HEK293 (cell line): ENCODE measurements at regions not wholly inside any gene's neighbourhood (a gene's known extent, or its start where the extent isn't known, plus 50 kb on each side); places are given as distances from the start of the nearest gene placed in this dataset.

ENCODE experiments used
- CTCF ChIA-PET: fragments of 350-600 bp; formaldehyde crosslinking; extraction: SDS; loops from one replicate; lab custom pipeline; 2021; ENCODE audit warnings: antibody characterized with exemption; lab: Yijun Ruan, JAX
- POLR2A ChIA-PET: fragments of 300-600 bp; formaldehyde crosslinking; extraction: SDS; loops from one replicate; lab custom pipeline; 2020; ENCODE audit warnings: antibody characterized with exemption, inconsistent platforms; lab: Yijun Ruan, JAX
- H3K27ac ChIP-seq: fragments of 200-500 bp; sonication (Bioruptor generic); 2 replicates; pipeline ENCODE4 v1.5.1; 2014; ENCODE audit warnings: low read depth, low read length, control low read depth, inconsistent platforms; ENCODE audit errors: extremely low read depth
- H3K36me3 ChIP-seq, 2 experiments: fragments of 200-500 bp in 1 of 2; sonication (Bioruptor generic) in 1 of 2; 1 replicate in 1 of 2; 2 replicates in 1 of 2; pipeline ENCODE4 v1.5.1; 2014 to 2017; ENCODE audit warnings: inconsistent platforms in 2 of 2, low read length in 2 of 2; ENCODE audit not compliant: control insufficient read depth in 2 of 2, insufficient read depth in 1 of 2
- H3K4me1 ChIP-seq: fragments of 200-500 bp; sonication (Bioruptor generic); 2 replicates; pipeline ENCODE4 v1.5.1; 2014; ENCODE audit warnings: mild to moderate bottlenecking, low read length, inconsistent platforms; ENCODE audit not compliant: control insufficient read depth, insufficient read depth
- H3K4me3 ChIP-seq: 2 replicates; pipeline ENCODE4 v1.5.1; 2011; ENCODE audit warnings: low read depth, mild to moderate bottlenecking, control low read depth, low read length, moderate library complexity
- H3K9me3 ChIP-seq: fragments of 200-500 bp; sonication (Bioruptor generic); 2 replicates; pipeline ENCODE4 v1.5.1; 2014; ENCODE audit warnings: low read depth, low read length, inconsistent platforms; ENCODE audit not compliant: control insufficient read depth, insufficient read depth
- KLF10 ChIP-seq: fragments of 450-650 bp; IDR thresholded peaks from 2 replicates; pipeline ENCODE4 v1.5.1; 2018; ENCODE audit warnings: missing biosample characterization, mild to moderate bottlenecking, missing genetic modification characterization
- MYNN ChIP-seq: fragments of 450-650 bp; formaldehyde crosslinking; IDR thresholded peaks from 2 replicates; pipeline ENCODE4 v1.5.1; 2016; ENCODE audit warnings: missing biosample characterization, missing genetic modification characterization, borderline replicate concordance
- MZF1 ChIP-seq: fragments of 450-650 bp; formaldehyde crosslinking; IDR thresholded peaks from 2 replicates; pipeline ENCODE4 v1.5.1; 2017; ENCODE audit warnings: missing biosample characterization, missing genetic modification characterization, borderline replicate concordance
- RBAK ChIP-seq: fragments of 450-650 bp; formaldehyde crosslinking; IDR thresholded peaks from 2 replicates; pipeline ENCODE4 v1.5.1; 2016; ENCODE audit warnings: missing biosample characterization, missing genetic modification characterization
- REPIN1 ChIP-seq: fragments of 450-650 bp; formaldehyde crosslinking; IDR thresholded peaks from 2 replicates; pipeline ENCODE4 v1.5.1; 2017; ENCODE audit warnings: missing biosample characterization, missing genetic modification characterization, low read depth
- SALL2 ChIP-seq: fragments of 450-650 bp; formaldehyde crosslinking; IDR thresholded peaks from 2 replicates; pipeline ENCODE4 v1.5.0; 2017; ENCODE audit warnings: missing biosample characterization, mild to moderate bottlenecking, missing genetic modification characterization, borderline replicate concordance
- SETDB1 ChIP-seq: IDR thresholded peaks from one replicate; pipeline ENCODE4 v1.6.1; 2017; ENCODE audit warnings: mild to moderate bottlenecking, low read length, moderate library complexity, mixed read lengths; ENCODE audit not compliant: insufficient read length
- ZFHX2 ChIP-seq: fragments of 450-650 bp; formaldehyde crosslinking; conservative IDR thresholded peaks from 2 replicates; pipeline ENCODE4 v1.5.1; 2016; ENCODE audit warnings: missing biosample characterization, missing genetic modification characterization
- ZFP41 ChIP-seq: fragments of 450-650 bp; formaldehyde crosslinking; IDR thresholded peaks from 2 replicates; pipeline ENCODE4 v1.5.1; 2016; ENCODE audit warnings: missing biosample characterization, missing genetic modification characterization, borderline replicate concordance
- ZNF223 ChIP-seq: fragments of 450-650 bp; formaldehyde crosslinking; IDR thresholded peaks from 2 replicates; pipeline ENCODE4 v1.5.1; 2016; ENCODE audit warnings: missing biosample characterization, missing genetic modification characterization
- ZNF354C ChIP-seq: fragments of 450-650 bp; formaldehyde crosslinking; IDR thresholded peaks from 2 replicates; pipeline ENCODE4 v1.5.1; 2016; ENCODE audit warnings: missing biosample characterization, missing genetic modification characterization, low read depth, borderline replicate concordance
- ZNF366 ChIP-seq: fragments of 450-650 bp; formaldehyde crosslinking; conservative IDR thresholded peaks from 2 replicates; pipeline ENCODE4 v1.5.1; 2016; ENCODE audit warnings: missing biosample characterization, missing genetic modification characterization
- ZNF37A ChIP-seq: fragments of 450-650 bp; IDR thresholded peaks from 2 replicates; pipeline ENCODE4 v1.5.1; 2018; ENCODE audit warnings: missing biosample characterization, missing genetic modification characterization
- ZNF391 ChIP-seq: fragments of 450-650 bp; formaldehyde crosslinking; IDR thresholded peaks from 2 replicates; pipeline ENCODE4 v1.5.1; 2016; ENCODE audit warnings: low read depth, missing biosample characterization, missing genetic modification characterization, borderline replicate concordance
- ZNF416 ChIP-seq: fragments of 450-650 bp; formaldehyde crosslinking; IDR thresholded peaks from 2 replicates; pipeline ENCODE4 v1.5.1; 2016; ENCODE audit warnings: missing biosample characterization, missing genetic modification characterization
- ZNF426 ChIP-seq: fragments of 450-650 bp; formaldehyde crosslinking; IDR thresholded peaks from 2 replicates; pipeline ENCODE4 v1.5.1; 2017; ENCODE audit warnings: missing biosample characterization, missing genetic modification characterization, mild to moderate bottlenecking, inconsistent platforms, moderate library complexity
- ZNF433 ChIP-seq: fragments of 450-650 bp; formaldehyde crosslinking; IDR thresholded peaks from 2 replicates; pipeline ENCODE4 v1.5.1; 2016; ENCODE audit warnings: missing biosample characterization, missing genetic modification characterization, low read depth
- ZNF510 ChIP-seq: fragments of 450-650 bp; formaldehyde crosslinking; IDR thresholded peaks from 2 replicates; pipeline ENCODE4 v1.5.1; 2018; ENCODE audit warnings: mild to moderate bottlenecking, missing genetic modification characterization, missing biosample characterization; ENCODE audit not compliant: insufficient replicate concordance
- ZNF529 ChIP-seq: fragments of 450-650 bp; formaldehyde crosslinking; IDR thresholded peaks from 2 replicates; pipeline ENCODE4 v1.5.1; 2017; ENCODE audit warnings: missing genetic modification characterization, missing biosample characterization; ENCODE audit not compliant: insufficient replicate concordance
- ZNF555 ChIP-seq: fragments of 450-650 bp; formaldehyde crosslinking; conservative IDR thresholded peaks from 2 replicates; pipeline ENCODE4 v1.5.1; 2017; ENCODE audit warnings: missing biosample characterization, mild to moderate bottlenecking, missing genetic modification characterization, inconsistent platforms
- ZNF571 ChIP-seq: fragments of 450-650 bp; formaldehyde crosslinking; IDR thresholded peaks from 2 replicates; pipeline ENCODE4 v1.5.0; 2017; ENCODE audit warnings: missing biosample characterization, missing genetic modification characterization
- ZNF624 ChIP-seq: fragments of 450-650 bp; formaldehyde crosslinking; IDR thresholded peaks from 2 replicates; pipeline ENCODE4 v1.5.1; 2017; ENCODE audit warnings: missing biosample characterization, missing genetic modification characterization
- ZNF629 ChIP-seq: fragments of 450-650 bp; formaldehyde crosslinking; IDR thresholded peaks from 2 replicates; pipeline ENCODE4 v1.5.1; 2017; ENCODE audit warnings: missing biosample characterization, missing genetic modification characterization
- ZNF654 ChIP-seq: fragments of 450-650 bp; formaldehyde crosslinking; IDR thresholded peaks from 2 replicates; pipeline ENCODE4 v1.5.1; 2016; ENCODE audit warnings: low read depth, missing biosample characterization, missing genetic modification characterization
- ZNF670 ChIP-seq: fragments of 450-650 bp; formaldehyde crosslinking; IDR thresholded peaks from 2 replicates; pipeline ENCODE4 v1.5.1; 2016; ENCODE audit warnings: missing biosample characterization, missing genetic modification characterization, low read depth
- ZNF677 ChIP-seq: fragments of 450-650 bp; IDR thresholded peaks from 2 replicates; pipeline ENCODE4 v1.5.0; 2018; ENCODE audit warnings: missing biosample characterization, mild to moderate bottlenecking, missing genetic modification characterization, moderate library complexity
- ZNF768 ChIP-seq: fragments of 450-650 bp; formaldehyde crosslinking; IDR thresholded peaks from 2 replicates; pipeline ENCODE4 v1.5.1; 2018; ENCODE audit warnings: missing biosample characterization, mild to moderate bottlenecking, missing genetic modification characterization
- ZNF777 ChIP-seq: fragments of 450-650 bp; formaldehyde crosslinking; IDR thresholded peaks from 2 replicates; pipeline ENCODE4 v1.5.1; 2017; ENCODE audit warnings: missing biosample characterization, missing genetic modification characterization, borderline replicate concordance
- ZNF837 ChIP-seq: fragments of 450-650 bp; formaldehyde crosslinking; IDR thresholded peaks from 2 replicates; pipeline ENCODE4 v1.5.1; 2016; ENCODE audit warnings: missing biosample characterization, missing genetic modification characterization
- ZSCAN30 ChIP-seq: fragments of 450-650 bp; IDR thresholded peaks from 2 replicates; pipeline ENCODE4 v1.5.1; 2018; ENCODE audit warnings: missing biosample characterization, mild to moderate bottlenecking, missing genetic modification characterization, moderate library complexity
- TF ChIP-seq, protein P1 (sequence below): fragments of 450-650 bp; formaldehyde crosslinking; IDR thresholded peaks from 2 replicates; pipeline ENCODE4 v1.5.1; 2016; ENCODE audit warnings: missing biosample characterization, missing genetic modification characterization
- TF ChIP-seq, protein P2 (sequence below): fragments of 450-650 bp; formaldehyde crosslinking; IDR thresholded peaks from 2 replicates; pipeline ENCODE4 v1.5.1; 2016; ENCODE audit warnings: missing biosample characterization, missing genetic modification characterization
- TF ChIP-seq, protein P3 (sequence below): fragments of 450-650 bp; formaldehyde crosslinking; IDR thresholded peaks from 2 replicates; pipeline ENCODE4 v1.5.1; 2016; ENCODE audit warnings: missing biosample characterization, missing genetic modification characterization

DNA sequence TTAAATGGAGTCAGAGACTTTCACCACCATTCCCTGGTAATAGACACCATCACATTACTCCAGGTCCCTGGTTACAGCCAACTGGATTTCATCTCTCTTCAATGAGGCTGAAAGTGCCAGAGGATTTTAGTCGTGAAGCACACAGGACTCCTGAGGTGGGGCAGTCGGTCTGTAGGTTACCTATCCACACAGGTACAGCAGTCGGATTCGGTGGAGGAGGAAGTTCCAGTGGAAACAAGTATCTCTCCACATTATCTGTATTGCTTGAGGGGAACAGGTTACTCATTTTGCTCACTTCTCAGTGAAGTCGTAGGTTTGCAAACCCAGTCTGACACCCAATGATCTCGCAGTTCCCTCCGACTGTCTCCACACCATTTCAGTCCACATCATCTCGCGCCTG is 82.3 kb upstream of the TMEM45B start:
- ChIA-PET POLR2A (no interaction called here), CTCF (interaction anchor here (1.4 kb wide), 1 partner anchor 14 kb away, joined by 3 read pairs; no protein-coding TSS in a partner anchor)
- no peak overlapping the region for H3K4me3 ChIP-seq

DNA sequence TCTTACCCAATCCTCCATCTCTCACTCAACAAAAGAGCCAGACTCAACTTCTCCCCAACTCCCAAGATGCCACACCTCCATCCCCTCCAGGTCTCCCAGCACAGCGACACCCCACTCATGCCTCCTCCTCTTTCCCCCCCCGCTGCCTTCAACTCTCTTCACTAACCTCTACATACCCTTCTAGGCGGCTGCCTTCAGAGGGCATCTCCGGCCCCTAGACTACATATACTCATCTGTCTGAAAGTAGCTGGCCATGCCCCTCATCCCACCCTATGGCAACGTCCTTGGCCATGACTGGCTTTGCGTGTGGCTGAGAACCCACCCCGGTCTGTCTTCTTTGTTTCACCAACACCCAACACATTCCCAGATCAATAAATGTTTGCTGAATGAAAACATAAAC is 81.7 kb upstream of the TMEM45B start:
- ChIA-PET CTCF (interaction anchor here (0.9 kb wide), 1 partner anchor 14 kb away, joined by 4 read pairs; no protein-coding TSS in a partner anchor), POLR2A (no interaction called here)
- Histone ChIP-seq H3K9me3 (no peaks in the 10 kb centered on the region), H3K27ac (no peak overlapping the region), H3K4me3 (no peak overlapping the region), H3K36me3 (no peaks in the 10 kb centered on the region), H3K4me1 (no peaks in the 10 kb centered on the region)
- TF ChIP-seq ZNF624 (tag by site-specific recombination) = no peak
- no peak for TF ChIP-seq ZNF391
- no peak for TF ChIP-seq KLF10 (tag by site-specific recombination)
- no peak for TF ChIP-seq ZNF354C (tag by site-specific recombination)
- TF ChIP-seq ZNF416 (tag by site-specific recombination) = no peak
- TF ChIP-seq SALL2 (tag by site-specific recombination) = no peak
- TF ChIP-seq SETDB1 = no peak
- no peak for TF ChIP-seq ZNF366 (tag by site-specific recombination)
- TF ChIP-seq ZNF654 = no peak
- TF ChIP-seq ZSCAN30 = no peak
- TF ChIP-seq ZNF677 = no peak
- TF ChIP-seq, protein P1, sequence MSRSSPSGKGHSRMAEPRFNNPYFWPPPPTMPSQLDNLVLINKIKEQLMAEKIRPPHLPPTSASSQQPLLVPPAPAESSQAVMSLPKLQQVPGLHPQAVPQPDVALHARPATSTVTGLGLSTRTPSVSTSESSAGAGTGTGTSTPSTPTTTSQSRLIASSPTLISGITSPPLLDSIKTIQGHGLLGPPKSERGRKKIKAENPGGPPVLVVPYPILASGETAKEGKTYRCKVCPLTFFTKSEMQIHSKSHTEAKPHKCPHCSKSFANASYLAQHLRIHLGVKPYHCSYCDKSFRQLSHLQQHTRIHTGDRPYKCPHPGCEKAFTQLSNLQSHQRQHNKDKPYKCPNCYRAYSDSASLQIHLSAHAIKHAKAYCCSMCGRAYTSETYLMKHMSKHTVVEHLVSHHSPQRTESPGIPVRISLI (tag by site-specific recombination) = no peak
- no peak for TF ChIP-seq ZNF670 (tag by site-specific recombination)
- no peak for TF ChIP-seq ZNF223 (tag by site-specific recombination)
- no peak for TF ChIP-seq ZNF837 (tag by site-specific recombination)

More for the DNA sequence above, 82.3 kb upstream of the TMEM45B start:
- no peak overlapping the region for H3K27ac ChIP-seq
- no peaks in the 10 kb centered on the region for H3K36me3 ChIP-seq
- TF ChIP-seq ZNF571 = no peak
- TF ChIP-seq ZNF555 (tag by site-specific recombination) = no peak
- TF ChIP-seq ZNF677 = no peak
- TF ChIP-seq, protein P2, sequence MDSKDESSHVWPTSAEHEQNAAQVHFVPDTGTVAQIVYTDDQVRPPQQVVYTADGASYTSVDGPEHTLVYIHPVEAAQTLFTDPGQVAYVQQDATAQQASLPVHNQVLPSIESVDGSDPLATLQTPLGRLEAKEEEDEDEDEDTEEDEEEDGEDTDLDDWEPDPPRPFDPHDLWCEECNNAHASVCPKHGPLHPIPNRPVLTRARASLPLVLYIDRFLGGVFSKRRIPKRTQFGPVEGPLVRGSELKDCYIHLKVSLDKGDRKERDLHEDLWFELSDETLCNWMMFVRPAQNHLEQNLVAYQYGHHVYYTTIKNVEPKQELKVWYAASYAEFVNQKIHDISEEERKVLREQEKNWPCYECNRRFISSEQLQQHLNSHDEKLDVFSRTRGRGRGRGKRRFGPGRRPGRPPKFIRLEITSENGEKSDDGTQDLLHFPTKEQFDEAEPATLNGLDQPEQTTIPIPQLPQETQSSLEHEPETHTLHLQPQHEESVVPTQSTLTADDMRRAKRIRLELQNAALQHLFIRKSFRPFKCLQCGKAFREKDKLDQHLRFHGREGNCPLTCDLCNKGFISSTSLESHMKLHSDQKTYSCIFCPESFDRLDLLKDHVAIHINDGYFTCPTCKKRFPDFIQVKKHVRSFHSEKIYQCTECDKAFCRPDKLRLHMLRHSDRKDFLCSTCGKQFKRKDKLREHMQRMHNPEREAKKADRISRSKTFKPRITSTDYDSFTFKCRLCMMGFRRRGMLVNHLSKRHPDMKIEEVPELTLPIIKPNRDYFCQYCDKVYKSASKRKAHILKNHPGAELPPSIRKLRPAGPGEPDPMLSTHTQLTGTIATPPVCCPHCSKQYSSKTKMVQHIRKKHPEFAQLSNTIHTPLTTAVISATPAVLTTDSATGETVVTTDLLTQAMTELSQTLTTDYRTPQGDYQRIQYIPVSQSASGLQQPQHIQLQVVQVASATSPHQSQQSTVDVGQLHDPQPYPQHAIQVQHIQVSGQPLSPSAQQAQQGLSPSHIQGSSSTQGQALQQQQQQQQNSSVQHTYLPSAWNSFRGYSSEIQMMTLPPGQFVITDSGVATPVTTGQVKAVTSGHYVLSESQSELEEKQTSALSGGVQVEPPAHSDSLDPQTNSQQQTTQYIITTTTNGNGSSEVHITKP = no peak
- no peak for TF ChIP-seq ZNF529 (tag by site-specific recombination)
- TF ChIP-seq ZFHX2 (tag by site-specific recombination) = no peak
- TF ChIP-seq RBAK (tag by site-specific recombination) = no peak
- no peak for TF ChIP-seq ZFP41 (tag by site-specific recombination)
- no peak for TF ChIP-seq REPIN1 (tag by site-specific recombination)
- TF ChIP-seq ZNF510 = no peak
- TF ChIP-seq ZNF426 = no peak
- TF ChIP-seq ZNF629 (tag by site-specific recombination) = no peak
- no peak for TF ChIP-seq ZNF433 (tag by site-specific recombination)
- no peak for TF ChIP-seq ZNF768 (tag by site-specific recombination)
- no peak for TF ChIP-seq ZNF366 (tag by site-specific recombination)
- TF ChIP-seq, protein P3, sequence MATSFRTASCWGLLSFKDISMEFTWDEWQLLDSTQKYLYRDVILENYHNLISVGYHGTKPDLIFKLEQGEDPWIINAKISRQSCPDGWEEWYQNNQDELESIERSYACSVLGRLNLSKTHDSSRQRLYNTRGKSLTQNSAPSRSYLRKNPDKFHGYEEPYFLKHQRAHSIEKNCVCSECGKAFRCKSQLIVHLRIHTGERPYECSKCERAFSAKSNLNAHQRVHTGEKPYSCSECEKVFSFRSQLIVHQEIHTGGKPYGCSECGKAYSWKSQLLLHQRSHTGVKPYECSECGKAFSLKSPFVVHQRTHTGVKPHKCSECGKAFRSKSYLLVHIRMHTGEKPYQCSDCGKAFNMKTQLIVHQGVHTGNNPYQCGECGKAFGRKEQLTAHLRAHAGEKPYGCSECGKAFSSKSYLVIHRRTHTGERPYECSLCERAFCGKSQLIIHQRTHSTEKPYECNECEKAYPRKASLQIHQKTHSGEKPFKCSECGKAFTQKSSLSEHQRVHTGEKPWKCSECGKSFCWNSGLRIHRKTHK (tag by site-specific recombination) = no peak
- TF ChIP-seq MYNN (tag by site-specific recombination) = no peak
- no peak for TF ChIP-seq ZNF37A
- TF ChIP-seq ZNF777 = no peak
- TF ChIP-seq MZF1 = no peak
- no peaks in the 10 kb centered on the region for H3K4me1 ChIP-seq
- H3K9me3 ChIP-seq = no peaks in the 10 kb centered on the region
